SW 1271 (cell line): ENCODE measurements at regions not wholly inside any gene's neighbourhood (a gene's known extent, or its start where the extent isn't known, plus 50 kb on each side); places are given as distances from the start of the nearest gene placed in this dataset.

Experiments used
- DNase-seq, 2 experiments: peaks; one replicate each; lab custom pipeline; 2025; lab: John Stamatoyannopoulos, UW

DNA sequence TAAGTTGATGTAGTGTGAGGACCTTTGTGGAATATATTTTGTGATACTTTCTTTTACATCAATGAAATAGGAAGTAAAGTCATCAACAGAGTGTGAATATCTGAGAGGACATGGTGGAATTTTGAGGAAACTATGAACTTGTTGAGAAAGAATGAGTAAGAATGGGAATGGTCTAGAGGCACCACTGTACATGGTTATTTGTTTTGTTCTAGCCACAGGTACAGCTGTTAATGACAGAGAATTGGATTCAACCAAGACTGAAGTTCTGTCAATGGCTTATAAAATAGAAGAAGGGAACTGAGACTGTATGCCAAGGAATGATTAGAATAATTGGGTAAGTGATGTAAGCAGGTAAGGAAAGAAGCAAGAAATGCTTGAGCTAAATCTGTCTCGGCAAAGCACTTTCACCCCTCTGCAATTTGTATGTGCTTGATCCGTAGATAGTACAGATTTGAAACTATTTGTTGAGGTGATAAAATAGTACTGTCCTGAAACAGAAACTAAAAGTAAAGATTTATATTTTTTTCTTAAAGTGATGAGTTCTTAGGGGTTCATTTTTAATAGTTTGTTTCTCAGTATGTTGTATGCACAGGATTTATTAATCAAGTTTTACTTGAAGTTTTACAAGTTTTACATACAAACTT, 468.8 kb upstream of the SMC2 start:
- DNase-seq = no peak

DNA sequence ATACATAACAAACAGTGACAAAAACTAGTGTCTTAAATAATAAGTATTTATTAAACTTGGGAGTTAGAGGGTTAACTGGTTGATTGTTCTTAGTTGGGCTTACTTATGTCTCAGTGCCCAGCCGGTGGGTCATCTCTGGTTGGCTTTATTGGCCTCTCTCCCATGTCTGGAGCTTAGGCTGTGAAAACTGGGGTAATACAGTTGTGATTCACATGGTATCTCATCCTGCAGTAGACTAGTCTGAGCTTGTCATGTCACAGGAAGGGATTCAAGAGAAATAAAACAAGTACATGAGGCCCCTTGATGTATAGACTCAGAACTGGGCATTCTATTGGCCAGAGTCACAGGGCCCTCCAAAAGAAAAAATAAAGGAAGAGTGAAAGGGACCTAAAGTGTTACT, 466.4 kb upstream of the SMC2 start:
- DNase-seq = no peak

DNA sequence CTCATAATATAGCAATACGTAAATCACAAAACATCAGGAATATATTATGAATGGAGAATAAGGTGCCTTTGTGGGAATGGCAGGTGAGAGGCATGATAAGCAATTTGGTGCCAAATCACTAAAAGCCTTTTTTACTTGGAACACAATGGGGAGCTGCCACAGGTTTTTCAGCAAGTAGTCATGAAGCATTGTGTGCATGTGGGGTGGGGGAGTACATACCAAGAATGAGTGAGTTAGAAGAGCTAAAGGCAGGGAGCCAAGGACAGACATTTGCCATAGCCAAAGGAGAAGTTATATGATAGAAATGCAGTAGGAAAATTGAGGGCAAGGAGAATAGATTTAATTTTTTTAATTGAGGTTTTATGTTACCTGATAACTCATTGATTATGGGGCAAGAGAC, 445.0 kb upstream of the SMC2 start:
- DNase-seq = no peak

DNA sequence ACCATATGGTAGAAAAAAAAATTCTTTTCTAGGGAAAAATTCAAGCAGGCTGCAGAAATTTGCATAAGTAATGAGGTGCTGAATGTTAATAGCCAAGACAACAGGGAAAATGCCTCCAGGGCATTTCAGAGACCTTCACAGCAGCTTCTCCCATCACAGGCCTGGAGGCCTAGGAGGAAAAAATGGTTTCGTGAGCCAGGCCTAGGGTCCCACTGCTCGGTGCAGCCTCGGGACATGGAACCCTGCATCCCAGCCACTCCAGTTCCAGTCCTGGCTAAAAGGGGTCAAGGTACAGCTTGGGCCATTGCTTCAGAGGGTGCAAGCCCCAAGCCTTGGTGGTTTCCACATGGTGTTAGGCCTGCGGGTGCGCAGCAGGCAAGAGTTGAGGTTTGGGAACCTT, 436.0 kb upstream of the SMC2 start:
- no peak for DNase-seq

DNA sequence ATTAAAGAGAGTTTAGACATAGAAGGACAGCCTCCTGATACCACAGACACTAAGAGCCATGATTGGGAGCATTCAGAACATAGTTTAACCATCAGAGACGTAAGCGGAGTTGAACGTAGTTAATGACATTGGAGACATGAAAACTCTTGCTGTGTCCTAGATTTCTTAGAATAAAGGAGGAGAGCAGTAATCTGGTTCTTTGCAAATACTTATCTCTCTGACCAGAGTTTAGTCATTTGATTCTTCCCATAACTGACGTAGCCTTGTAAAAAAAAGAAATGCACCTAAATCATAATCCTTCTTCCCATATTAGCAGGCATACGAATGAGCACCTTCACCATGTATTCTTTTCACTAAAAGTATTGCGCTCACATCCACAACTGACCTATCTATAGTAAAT, 433.3 kb upstream of the SMC2 start:
- DNase-seq = no peak

DNA sequence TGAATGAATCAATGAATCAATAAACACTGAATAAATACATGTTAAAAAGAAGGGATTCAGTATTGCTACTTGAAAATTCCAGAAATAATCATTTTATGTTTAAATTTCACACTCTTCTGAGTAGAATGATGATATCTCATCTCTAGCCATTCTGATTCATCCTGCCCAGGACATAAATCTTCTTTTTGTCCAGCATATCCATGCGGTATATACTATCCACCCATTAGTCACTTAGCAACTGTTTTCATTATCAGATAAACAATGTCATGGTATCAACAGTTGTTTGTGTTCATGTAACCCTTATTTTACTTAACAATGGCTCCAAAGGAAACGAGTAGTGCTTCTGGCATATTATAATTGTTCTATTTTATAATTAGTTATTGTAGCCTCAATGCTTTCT, 432.4 kb upstream of the SMC2 start:
- no peak for DNase-seq

DNA sequence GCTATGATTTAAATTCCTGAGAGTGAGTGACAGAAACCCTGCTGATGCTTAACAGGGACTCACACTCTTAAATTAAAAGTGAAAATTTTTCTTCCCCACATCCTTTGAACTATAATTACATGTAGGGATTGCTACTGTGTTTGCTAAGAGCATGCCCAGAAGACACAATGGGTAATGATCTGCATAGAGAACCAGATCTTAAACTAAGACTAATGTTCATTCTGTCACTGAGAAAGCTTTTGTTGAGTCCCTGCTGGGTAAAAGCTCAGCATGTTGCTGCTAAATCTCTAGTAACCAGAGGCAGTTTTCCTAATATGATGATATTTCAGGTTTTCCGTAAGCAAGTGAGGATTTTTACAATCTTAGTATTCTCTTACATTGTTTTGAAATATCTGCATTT, 424.8 kb upstream of the SMC2 start:
- DNase-seq = no peak

DNA sequence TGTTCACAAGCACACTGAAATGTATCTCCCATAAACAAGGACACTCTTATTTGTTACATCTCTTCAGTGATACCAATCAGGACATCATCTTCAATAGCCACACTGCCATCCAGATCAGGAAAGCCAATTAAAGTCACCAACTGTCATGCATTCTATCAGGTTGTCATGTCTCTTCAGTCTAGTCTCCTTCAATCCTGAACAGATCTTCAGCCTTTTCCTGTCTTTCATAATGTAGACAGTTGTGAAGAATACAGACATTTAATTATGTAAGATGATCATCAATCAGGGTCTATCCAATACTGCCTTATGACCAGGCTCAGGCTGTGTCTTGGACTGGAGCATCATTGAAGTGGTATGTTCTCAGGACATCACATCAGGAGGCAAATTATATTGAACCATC, 419.8 kb upstream of the SMC2 start:
- no peak for DNase-seq

DNA sequence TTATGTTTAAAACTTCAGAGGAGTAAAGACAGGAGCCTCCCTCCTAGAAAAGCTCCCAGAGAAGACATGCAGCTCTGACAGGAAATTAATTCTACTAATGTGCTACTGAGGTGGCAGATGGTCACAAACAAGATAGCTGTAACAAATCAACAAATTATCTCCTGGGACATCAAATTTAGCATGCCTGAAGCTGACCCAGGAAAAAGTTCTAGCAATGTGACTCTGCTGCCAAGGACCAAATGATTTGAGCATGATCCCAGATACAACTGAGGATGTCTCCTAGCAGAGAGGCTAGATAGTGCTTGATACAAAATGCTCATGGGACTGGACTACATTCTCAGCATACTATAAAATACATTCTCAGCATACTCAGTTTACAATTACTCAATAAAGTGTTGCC, 413.5 kb upstream of the SMC2 start:
- no peak for DNase-seq

DNA sequence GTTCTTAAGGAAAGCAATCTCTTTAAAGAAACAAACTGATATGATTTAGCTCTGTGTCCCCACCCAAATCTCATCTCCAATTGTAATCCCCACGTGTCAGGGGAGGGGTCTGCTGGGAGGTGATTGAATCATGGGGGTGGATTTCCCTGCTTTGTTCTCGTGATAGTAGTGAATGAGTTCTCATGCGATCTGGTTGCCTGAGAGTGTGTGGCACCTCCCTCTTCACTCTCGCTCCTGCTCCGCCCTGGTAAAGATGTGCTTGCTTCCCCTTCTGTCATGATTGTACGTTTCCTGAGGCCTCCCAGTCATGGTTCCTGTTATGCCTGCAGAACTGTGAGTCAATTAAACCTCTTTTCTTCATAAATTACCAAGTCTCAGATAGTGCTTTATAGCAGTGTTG, 412.7 kb upstream of the SMC2 start:
- DNase-seq = no peak

DNA sequence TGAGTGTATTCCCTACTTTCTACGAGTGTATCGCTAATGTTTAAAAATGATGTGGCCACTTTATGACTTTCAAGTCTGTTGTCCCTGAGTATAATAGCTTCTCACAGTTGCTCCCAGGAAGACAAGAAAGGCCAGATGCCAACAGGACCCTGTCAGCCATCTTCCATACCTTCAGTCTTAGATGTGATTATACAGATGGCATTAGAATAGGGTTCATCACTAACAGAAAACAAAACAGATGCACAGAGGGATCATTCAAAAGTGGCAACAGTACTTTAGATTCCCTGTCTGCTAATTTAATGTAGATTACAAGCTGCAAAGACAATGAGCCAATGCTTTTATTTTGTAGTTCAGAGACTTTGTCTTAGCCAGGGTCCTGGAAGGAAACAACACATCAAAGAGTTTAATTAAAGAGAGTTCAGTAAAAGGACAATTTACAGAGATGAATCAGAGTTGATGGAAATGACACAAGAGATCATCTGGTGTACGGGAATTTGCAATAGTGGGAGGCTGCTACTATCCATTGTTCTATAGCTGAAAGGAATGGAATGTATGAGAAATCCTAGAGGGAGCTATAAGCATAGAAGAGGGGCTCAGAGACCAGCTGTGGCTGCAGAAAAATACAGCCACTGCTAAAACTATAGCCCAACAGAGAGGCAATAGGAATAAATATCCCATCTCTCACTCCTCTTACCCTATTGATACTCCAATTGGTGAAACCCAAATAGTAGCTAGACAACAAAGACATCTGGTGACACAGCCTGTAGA, 393.7 kb upstream of the SMC2 start:
- DNase-seq = no peak

DNA sequence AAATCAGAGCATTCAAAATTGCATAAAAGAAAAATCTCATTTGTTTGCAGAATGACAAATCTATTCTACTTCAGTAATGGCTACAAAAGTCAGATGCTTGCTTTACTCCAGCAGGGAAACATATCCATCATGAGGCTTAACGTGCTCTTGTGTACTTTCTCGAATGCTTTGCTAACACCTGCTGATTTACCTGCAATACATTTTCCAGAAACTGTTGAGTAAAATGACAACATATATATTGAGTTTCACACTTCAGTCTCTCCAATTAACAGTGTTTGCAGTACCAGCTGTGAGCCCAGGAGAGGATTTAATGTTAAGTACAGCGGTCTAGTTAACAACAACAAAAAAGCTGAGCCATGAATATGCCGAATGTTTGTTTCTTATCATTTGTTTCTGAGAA, 391.5 kb upstream of the SMC2 start:
- DNase-seq = no peak

DNA sequence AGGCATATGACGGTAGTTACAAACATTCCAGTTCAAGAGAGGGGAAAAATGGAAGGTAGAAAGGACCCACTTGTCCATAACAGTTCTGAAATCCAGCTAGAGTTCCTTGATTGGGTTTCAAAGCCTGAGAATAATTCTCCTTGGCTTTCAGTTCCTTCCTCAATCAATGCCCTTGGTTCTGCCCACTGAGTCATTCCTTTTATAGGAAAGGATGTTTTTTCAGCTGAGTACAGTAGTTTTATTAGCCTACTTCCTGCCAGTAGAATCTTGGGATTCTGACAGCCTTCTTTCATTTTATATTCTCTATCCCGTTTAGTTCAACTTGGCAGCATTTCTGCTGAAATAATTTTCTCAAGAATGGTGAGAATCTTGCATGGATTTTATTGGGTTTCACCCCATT, 386.9 kb upstream of the SMC2 start:
- peak in 1 of 2 experiments; percentile 18 for DNase-seq

DNA sequence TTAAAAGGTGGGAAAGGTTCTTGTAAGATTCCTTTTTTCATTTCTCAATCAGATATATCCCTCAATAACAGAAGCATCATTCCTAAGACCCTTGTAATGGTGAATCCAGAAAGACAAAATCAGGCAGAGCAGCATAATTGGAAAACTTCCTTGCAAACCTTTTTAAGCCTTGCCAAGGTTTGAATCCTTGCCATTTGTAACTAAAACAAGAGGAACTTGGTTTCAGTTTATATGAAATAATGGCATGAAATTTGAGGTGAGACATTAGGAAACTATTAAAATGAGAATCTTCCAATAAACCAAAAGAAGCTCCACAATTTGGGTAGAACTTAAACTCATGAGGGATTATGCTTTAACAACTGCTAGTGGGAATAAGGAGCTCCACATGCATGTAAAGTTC, 384.7 kb upstream of the SMC2 start:
- no peak for DNase-seq

DNA sequence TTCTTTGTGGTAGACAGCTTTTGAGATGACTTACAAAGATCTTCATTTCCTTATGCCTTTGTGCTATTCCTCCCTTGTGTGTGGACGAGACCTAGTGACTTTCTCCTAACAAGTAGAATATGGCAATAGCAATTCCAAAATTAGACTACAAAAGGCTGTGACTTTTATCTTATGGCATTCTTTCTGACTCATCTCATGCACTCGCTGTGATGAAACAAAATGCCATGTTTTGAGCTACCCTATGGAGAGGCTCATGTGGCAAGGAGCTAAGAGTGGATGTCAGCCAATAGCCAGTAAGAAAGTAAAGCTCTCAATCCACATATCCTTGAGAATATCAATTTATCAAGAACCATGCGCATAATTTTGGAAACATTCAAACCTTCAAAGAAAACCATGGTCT, 380.5 kb upstream of the SMC2 start:
- DNase-seq = no peak

DNA sequence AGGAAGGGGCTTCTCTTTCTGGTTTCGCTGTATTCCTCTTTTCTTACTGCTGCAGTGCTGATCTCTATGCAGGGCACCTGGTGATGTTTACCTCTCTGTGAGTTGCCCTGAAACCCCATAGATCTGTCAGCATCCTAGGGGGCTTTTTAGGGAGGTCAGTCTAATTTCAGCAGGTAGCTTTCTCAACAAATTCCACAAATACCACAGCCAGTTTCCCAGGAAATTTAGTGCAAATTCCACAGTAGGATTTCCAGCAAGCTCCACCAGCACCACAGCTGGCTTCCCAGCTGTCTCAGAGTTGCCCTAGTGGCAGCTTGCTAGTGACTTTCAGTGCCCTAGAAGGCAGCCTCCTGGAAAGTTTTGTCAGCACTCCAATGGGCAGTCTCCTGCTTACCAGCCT, 379.1 kb upstream of the SMC2 start:
- DNase-seq = peak in 1 of 2 experiments; percentile 18

DNA sequence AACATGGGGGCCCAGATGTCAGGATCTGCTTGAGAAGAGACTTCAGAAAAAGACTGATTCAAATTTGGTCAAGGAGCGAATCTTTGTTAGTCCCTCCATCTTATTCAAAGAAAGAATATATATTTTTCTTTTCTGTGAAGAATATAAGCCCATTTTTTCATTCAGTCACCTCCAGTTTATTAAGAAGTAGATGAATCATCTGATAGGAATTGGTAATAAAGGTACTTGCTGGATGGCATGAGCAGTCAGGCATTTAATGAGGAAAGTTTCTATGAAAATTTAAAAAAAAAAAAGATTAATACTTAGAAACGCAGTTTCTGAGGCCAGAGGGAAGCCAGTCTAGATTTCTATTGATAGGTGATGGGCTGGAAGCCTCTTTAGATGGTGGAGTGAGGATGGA, 373.1 kb upstream of the SMC2 start:
- DNase-seq = no peak

DNA sequence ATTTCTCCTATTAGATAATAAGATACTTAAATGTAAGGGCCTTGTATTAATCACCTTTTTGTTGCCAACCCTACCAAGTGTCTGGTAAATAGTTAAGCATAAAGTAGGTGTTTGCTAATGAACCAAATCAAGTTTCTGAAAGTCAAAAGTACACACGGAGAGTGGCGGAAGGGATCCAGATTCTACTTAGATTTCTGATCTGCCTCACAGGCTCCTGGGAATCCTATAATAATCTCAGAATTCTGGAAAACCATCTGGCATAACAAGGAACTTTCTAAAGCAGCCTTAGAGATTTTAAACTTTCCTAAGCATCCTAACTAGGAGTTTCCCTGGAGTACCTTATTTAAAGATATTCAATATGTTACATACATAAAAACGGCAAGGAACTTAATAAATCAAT, 363.2 kb upstream of the SMC2 start:
- DNase-seq = no peak

DNA sequence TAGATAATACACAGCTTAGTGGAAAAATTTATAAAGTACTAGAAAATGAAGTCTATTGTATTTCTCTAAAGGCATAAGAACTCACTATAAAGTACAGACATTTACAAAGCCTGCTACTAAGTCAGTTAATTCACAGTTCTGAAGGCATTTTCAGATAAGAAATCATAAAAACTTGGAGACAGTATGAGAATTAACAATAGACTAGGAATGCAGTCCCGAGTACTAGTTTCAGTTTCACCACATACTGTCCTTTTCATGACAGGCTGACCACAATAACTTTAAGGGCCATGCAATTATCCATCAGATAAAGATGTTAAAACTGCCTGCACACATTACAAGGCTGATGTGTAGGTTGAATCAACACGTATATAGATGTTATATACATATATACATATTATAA, 362.6 kb upstream of the SMC2 start:
- no peak for DNase-seq

DNA sequence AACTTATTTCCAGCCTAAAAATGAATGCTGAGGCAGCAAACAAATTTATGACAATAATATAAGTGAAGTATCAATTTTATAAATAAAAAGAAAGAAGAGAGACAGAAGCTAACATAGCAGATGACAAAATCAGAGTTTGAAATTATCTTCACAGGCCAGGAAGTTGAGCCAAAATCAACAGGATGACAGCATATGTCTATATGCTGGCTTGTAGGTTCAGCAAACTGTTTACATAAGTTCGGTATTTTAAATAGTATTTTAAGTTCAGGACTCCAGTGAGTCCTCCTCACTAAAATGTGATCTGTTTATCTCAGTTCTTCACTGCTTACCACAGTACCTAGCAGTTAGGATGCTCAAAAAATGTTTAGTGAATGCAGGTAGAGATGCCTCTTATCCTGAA, 359.6 kb upstream of the SMC2 start:
- no peak for DNase-seq

DNA sequence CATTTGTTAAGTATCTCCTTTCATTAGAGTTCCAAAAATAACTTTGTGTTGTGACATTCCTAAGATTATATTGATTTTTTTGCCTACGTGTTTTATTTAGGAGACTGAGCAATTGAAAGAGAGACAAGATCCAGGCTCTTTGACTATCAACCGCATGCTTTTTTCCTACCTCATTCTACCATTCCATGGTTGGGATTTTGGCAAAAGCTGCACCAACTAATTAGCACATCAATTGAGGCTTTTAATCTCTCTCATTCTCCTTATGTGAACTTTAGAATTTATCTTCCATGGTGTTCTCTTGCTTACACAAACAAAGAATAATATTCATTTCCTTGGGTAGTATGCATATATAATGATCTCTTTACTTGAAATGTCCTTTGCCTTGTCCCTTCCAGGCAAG, 338.7 kb upstream of the SMC2 start:
- no peak for DNase-seq

DNA sequence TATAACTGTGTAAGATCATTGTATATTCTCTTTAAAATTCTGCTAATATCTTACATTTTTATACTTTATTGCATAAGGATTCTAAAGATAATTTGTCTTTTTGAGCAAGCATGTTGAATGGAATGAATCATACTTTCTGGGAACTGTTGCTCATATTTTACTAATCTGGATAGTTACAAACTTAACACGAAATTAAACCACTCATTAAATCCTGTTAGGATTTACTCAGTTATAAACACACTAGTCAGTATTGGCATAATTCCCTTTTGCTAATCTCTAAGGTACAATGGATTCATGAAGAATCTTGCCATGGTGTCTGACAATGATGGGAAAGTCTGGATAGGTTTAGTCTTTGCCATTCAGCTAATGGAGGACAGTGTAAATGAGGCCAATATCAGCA, 338.1 kb upstream of the SMC2 start:
- no peak for DNase-seq

DNA sequence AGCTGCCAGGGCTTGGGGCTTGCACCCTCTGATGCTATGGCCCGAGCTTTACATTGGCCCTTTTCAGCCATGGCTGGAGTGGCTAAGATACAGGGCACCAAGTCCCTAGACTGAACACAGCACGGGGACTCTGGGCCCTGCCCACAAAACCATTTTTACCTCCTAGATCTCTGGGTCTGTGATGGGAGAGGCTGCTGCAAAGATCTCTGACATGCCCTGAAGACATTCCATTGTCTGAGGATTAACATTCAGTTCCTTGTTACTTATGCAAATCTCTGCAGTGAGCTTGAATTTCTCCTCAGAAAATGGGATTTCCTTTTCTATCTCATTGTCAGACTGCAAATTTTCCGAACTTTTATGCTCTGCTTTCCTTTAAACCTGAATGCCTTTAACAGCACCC, 337.0 kb upstream of the SMC2 start:
- DNase-seq = no peak

DNA sequence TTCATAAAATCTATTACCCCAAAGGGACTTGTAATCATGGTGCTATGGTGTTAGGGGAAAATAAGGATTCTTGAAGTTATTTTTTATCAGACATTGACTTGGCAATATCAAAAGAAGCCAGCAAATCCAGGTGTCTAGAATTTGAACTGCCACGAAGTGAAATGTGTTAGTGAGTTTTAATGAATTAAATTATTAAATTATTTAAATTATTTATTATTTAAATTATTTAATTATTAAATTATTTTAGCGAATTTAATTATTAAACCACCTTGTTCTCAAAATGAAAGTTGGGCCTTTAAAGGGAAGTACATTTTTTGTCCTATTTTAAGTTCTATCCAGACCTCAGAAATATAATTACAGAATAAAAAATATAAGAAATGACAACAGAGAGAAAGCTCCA, 332.6 kb upstream of the SMC2 start:
- no peak for DNase-seq
